ENCODE measurements at regions not wholly inside any gene's neighbourhood (a gene's known extent, or its start where the extent isn't known, plus 50 kb on each side); places are given as distances from the start of the nearest gene placed in this dataset.
"Not testable (repeated sequence)": the region's sequence is repeated elsewhere in the genome, so short reads cannot be mapped to it uniquely, and the experiment has no call there.

DNA sequence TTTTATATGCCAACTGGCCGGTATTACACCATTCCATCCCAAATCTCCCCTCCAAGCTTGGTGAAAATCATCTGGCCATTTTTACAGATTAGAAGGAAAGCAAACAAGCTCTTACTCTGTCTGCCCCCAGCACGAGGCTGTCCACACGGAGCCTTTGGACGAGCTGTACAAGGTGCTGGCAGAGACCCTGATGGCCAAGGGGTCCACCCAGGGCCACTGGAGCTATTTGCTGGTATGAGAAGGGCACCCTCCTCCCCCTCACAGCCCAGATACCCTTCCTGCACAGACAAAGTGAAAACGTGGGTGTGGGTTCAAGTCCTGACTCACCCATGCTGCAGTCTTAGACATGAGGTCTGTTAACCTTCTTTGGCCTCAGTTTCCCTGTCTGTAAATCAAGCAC lies 84.9 kb upstream of the DRD5 start:
- H3K79me2 ChIP-seq (ENCODE audit: control insufficient read depth in 1 of 2, insufficient read depth in 2 of 2, low read length in 2 of 2); H4K8ac ChIP-seq (ENCODE audit: extremely low read depth, insufficient read depth, low read length); H3K14ac ChIP-seq (ENCODE audit: insufficient read length); H2AFZ ChIP-seq (ENCODE audit: low read length); H3K4me1 ChIP-seq (replicated peaks in 1 of 4; ENCODE audit: control insufficient read depth in 3 of 4, insufficient read depth in 4 of 4, low read length in 3 of 4); H3K36me3 ChIP-seq (ENCODE audit: control insufficient read depth in 2 of 4, insufficient read depth in 4 of 4, low read length in 3 of 4); H3K79me1 ChIP-seq (ENCODE audit: low read depth, low read length); H2AK5ac ChIP-seq (ENCODE audit: low read depth, low read length); H2BK20ac ChIP-seq (ENCODE audit: low read length); H3K27me3 ChIP-seq (replicated peaks in 1 of 4; ENCODE audit: control insufficient read depth in 3 of 4, extremely low read depth in 1 of 4, insufficient read depth in 3 of 4, low read length in 3 of 4); H3K9ac ChIP-seq (replicated peaks in 1 of 4; ENCODE audit: extremely low read depth in 1 of 4, low read depth in 3 of 4, low read length in 3 of 4); H3K56ac ChIP-seq (replicated peaks; ENCODE audit: insufficient read length, low read depth, low read length); H4K5ac ChIP-seq (ENCODE audit: insufficient read length, low read depth, low read length); H3K9me3 ChIP-seq (ENCODE audit: insufficient read depth in 2 of 2, low read depth in 1 of 2, low read length in 1 of 2); DNase-seq (ENCODE audit: low read depth in 1 of 2, low spot score in 2 of 2); POLR2A ChIA-PET (ENCODE audit: partially characterized antibody); H3K23ac ChIP-seq (ENCODE audit: insufficient read length); H3K23me2 ChIP-seq (ENCODE audit: low read depth, low read length); H2BK12ac ChIP-seq (ENCODE audit: low read depth, low read length); H3K4me2 ChIP-seq (ENCODE audit: insufficient read depth in 1 of 2, low read depth in 2 of 2, low read length in 2 of 2); H3K4ac ChIP-seq (replicated peaks; ENCODE audit: insufficient read length, low read depth, low read length); H4K20me1 ChIP-seq (replicated peaks in 1 of 2; ENCODE audit: control insufficient read depth in 1 of 2, insufficient read depth in 2 of 2, low read length in 2 of 2); H3K18ac ChIP-seq (ENCODE audit: extremely low read depth, low read length); H2BK15ac ChIP-seq (ENCODE audit: low read length); H3K4me3 ChIP-seq (ENCODE audit: extremely low read depth in 1 of 4, insufficient read depth in 2 of 4, low read depth in 3 of 4, low read length in 4 of 4); H2BK120ac ChIP-seq (replicated peaks; ENCODE audit: low read depth, low read length); H4K91ac ChIP-seq (replicated peaks; ENCODE audit: insufficient read length, low read length); FAIRE-seq; H3K27ac ChIP-seq (ENCODE audit: low read depth, low read length); H2BK5ac ChIP-seq (ENCODE audit: low read depth, low read length): not testable (repeated sequence)
- CTCF ChIA-PET (ENCODE audit: partially characterized antibody) = interaction anchor here (0.6 to 1.4 kb wide), 3 partner anchors 22 to 319 kb away, joined by 3 to 5 read pairs (median 4); no protein-coding TSS in a partner anchor
- 88% methylated on average over 5 of the region's 5 CpGs; no CpG with 5 or more reads in 1 of the 2 experiments for WGBS, 2 experiments (ENCODE audit: extremely low coverage in 1 of 2, insufficient coverage in 1 of 2, insufficient read length in 1 of 2, insufficient replicate concordance in 2 of 2, low coverage in 1 of 2, low lambda C conversion rate in 2 of 2, missing lambda C conversion rate in 1 of 2)

DNA sequence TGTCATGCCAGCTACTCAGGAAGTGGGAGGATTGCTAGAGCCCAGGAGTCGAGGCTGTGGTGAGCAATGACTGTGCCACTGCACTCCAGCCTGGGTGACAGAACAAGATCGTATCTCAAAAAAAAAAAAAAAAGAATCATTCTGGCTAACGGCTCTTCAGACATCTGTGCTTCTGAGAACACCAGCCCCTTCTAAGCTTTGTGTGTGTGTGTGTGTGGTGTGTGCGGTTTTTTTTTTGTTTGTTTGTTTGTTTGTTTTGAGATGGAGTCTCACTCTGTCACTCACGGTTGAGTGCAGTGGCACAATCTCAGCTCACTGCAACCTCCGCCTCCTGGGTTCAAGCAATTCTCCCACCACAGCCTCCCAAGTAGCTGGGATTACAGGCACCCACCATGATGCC lies 79.4 kb upstream of the DRD5 start:
- H4K20me1 ChIP-seq (replicated peaks in 1 of 2; ENCODE audit: control insufficient read depth in 1 of 2, insufficient read depth in 2 of 2, low read length in 2 of 2); H3K4me3 ChIP-seq (ENCODE audit: extremely low read depth in 1 of 4, insufficient read depth in 2 of 4, low read depth in 3 of 4, low read length in 4 of 4); H3K14ac ChIP-seq (ENCODE audit: insufficient read length); POLR2A ChIA-PET (ENCODE audit: partially characterized antibody); H3K18ac ChIP-seq (ENCODE audit: extremely low read depth, low read length); H3K4ac ChIP-seq (replicated peaks; ENCODE audit: insufficient read length, low read depth, low read length); H2BK12ac ChIP-seq (ENCODE audit: low read depth, low read length); H4K5ac ChIP-seq (ENCODE audit: insufficient read length, low read depth, low read length); H3K4me1 ChIP-seq (replicated peaks in 1 of 4; ENCODE audit: control insufficient read depth in 3 of 4, insufficient read depth in 4 of 4, low read length in 3 of 4); H3K27ac ChIP-seq (ENCODE audit: low read depth, low read length); H3K79me2 ChIP-seq (ENCODE audit: control insufficient read depth in 1 of 2, insufficient read depth in 2 of 2, low read length in 2 of 2); H2BK5ac ChIP-seq (ENCODE audit: low read depth, low read length); H2AFZ ChIP-seq (ENCODE audit: low read length); H3K23me2 ChIP-seq (ENCODE audit: low read depth, low read length); FAIRE-seq; H3K27me3 ChIP-seq (replicated peaks in 1 of 4; ENCODE audit: control insufficient read depth in 3 of 4, extremely low read depth in 1 of 4, insufficient read depth in 3 of 4, low read length in 3 of 4); H3K9ac ChIP-seq (replicated peaks in 1 of 4; ENCODE audit: extremely low read depth in 1 of 4, low read depth in 3 of 4, low read length in 3 of 4); H3K23ac ChIP-seq (ENCODE audit: insufficient read length); H2BK20ac ChIP-seq (ENCODE audit: low read length); DNase-seq (ENCODE audit: low read depth in 1 of 2, low spot score in 2 of 2); H3K56ac ChIP-seq (replicated peaks; ENCODE audit: insufficient read length, low read depth, low read length); H4K8ac ChIP-seq (ENCODE audit: extremely low read depth, insufficient read depth, low read length); H3K36me3 ChIP-seq (ENCODE audit: control insufficient read depth in 2 of 4, insufficient read depth in 4 of 4, low read length in 3 of 4); H2AK5ac ChIP-seq (ENCODE audit: low read depth, low read length); H3K79me1 ChIP-seq (ENCODE audit: low read depth, low read length); H4K91ac ChIP-seq (replicated peaks; ENCODE audit: insufficient read length, low read length); H2BK15ac ChIP-seq (ENCODE audit: low read length); H3K4me2 ChIP-seq (ENCODE audit: insufficient read depth in 1 of 2, low read depth in 2 of 2, low read length in 2 of 2); H2BK120ac ChIP-seq (replicated peaks; ENCODE audit: low read depth, low read length); H3K9me3 ChIP-seq (ENCODE audit: insufficient read depth in 2 of 2, low read depth in 1 of 2, low read length in 1 of 2): not testable (repeated sequence)
- WGBS, 2 experiments (ENCODE audit: extremely low coverage in 1 of 2, insufficient coverage in 1 of 2, insufficient read length in 1 of 2, insufficient replicate concordance in 2 of 2, low coverage in 1 of 2, low lambda C conversion rate in 2 of 2, missing lambda C conversion rate in 1 of 2) = 93% methylated on average over 6 of the region's 6 CpGs; no CpG with 5 or more reads in 1 of the 2 experiments
- CTCF ChIA-PET (ENCODE audit: partially characterized antibody) = interaction anchor here (0.7 to 6.8 kb wide), 3 partner anchors 27 to 536 kb away, joined by 3 to 86 read pairs (median 3); no protein-coding TSS in a partner anchor

All from H1 (cell line).